A549 (cell line): ENCODE measurements at regions not wholly inside any gene's neighbourhood (a gene's known extent, or its start where the extent isn't known, plus 50 kb on each side); places are given as distances from the start of the nearest gene placed in this dataset.

Source experiments
- EHMT2 ChIP-seq: fragments of 200-600 bp; sonication (generic); IDR thresholded peaks from 2 replicates; pipeline ENCODE4 v1.6.1; 2016; ENCODE audit warnings: antibody characterized with exemption, low read depth, mild to moderate bottlenecking, moderate library complexity
- EP300 ChIP-seq, 2 experiments: fragments of >200 bp; sonication (Bioruptor Twin); formaldehyde crosslinking; IDR thresholded peaks; 2 replicates in 1 of 2; 3 replicates in 1 of 2; pipeline ENCODE4 v1.6.1; 2016 to 2017
- MAFK ChIP-seq: fragments of 450-650 bp; IDR thresholded peaks from 2 replicates; pipeline ENCODE4 v1.6.1; 2014; ENCODE audit not compliant: partially characterized antibody
- POLR2AphosphoS2 ChIP-seq: conservative IDR thresholded peaks from 2 replicates; pipeline ENCODE4 v1.6.1; 2012; ENCODE audit warnings: low read length, improper control_type of control experiment, inconsistent platforms
- ZSCAN20 ChIP-seq: fragments of 250-450 bp; sonication (Bioruptor Pico); IDR thresholded peaks from 2 replicates; pipeline ENCODE4 v1.8.0; 2022; ENCODE audit warnings: mild to moderate bottlenecking, moderate library complexity
- TF ChIP-seq, protein P1 (sequence below): fragments of >200 bp; sonication (Bioruptor Twin); formaldehyde crosslinking; IDR thresholded peaks from 3 replicates; pipeline ENCODE4 v1.5.1; 2016
- TF ChIP-seq, protein P2 (sequence below): IDR thresholded peaks from 2 replicates; pipeline ENCODE4 v1.6.1; 2012

DNA sequence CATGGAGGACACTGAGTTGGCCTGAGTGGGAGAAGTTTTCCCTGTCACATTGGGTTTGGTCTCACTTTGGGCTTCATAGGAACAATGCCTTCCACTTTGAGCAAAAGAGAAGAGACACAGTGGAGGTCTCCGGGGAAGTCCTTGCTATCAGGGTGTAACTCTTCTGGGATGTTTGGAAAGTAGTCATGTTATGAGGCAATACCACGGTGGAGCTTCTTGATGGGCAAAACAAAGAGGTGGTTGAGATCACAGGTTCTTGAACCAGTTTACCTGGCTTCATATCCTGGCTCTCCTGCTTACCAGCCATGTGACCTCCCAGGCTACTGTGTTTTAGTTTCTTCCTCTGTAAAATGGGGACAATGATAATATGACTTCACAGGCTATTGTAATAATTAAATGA lies 478.6 kb downstream of the SLC4A3 start:
- TF ChIP-seq, protein P1, sequence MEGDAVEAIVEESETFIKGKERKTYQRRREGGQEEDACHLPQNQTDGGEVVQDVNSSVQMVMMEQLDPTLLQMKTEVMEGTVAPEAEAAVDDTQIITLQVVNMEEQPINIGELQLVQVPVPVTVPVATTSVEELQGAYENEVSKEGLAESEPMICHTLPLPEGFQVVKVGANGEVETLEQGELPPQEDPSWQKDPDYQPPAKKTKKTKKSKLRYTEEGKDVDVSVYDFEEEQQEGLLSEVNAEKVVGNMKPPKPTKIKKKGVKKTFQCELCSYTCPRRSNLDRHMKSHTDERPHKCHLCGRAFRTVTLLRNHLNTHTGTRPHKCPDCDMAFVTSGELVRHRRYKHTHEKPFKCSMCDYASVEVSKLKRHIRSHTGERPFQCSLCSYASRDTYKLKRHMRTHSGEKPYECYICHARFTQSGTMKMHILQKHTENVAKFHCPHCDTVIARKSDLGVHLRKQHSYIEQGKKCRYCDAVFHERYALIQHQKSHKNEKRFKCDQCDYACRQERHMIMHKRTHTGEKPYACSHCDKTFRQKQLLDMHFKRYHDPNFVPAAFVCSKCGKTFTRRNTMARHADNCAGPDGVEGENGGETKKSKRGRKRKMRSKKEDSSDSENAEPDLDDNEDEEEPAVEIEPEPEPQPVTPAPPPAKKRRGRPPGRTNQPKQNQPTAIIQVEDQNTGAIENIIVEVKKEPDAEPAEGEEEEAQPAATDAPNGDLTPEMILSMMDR, result no peak
- TF ChIP-seq EHMT2, result no peak
- TF ChIP-seq POLR2AphosphoS2, result no peak
- TF ChIP-seq EP300 (IDR thresholded peaks at IDR 0.05), result no peak
- no peak for TF ChIP-seq MAFK
- TF ChIP-seq, protein P2, sequence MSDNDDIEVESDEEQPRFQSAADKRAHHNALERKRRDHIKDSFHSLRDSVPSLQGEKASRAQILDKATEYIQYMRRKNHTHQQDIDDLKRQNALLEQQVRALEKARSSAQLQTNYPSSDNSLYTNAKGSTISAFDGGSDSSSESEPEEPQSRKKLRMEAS, result no peak
- no peak for TF ChIP-seq ZSCAN20 (CRISPR knock-in tag)
